BJ (cell line): ENCODE measurements at regions not wholly inside any gene's neighbourhood (a gene's known extent, or its start where the extent isn't known, plus 50 kb on each side); places are given as distances from the start of the nearest gene placed in this dataset.

Source experiments
- CTCF ChIA-PET: fragments of 350-600 bp; formaldehyde crosslinking; extraction: SDS; loops from one replicate; lab custom pipeline; 2021; ENCODE audit warnings: antibody characterized with exemption, inconsistent platforms; lab: Yijun Ruan, JAX
- POLR2A ChIA-PET: fragments of 300-600 bp; sonication (Branson Sonifier 250); formaldehyde crosslinking; extraction: SDS; loops from one replicate; lab custom pipeline; 2021; ENCODE audit warnings: antibody characterized with exemption; lab: Charles Lee
- DNase-seq: peaks from one replicate; pipeline ENCODE4 v3.0.0-alpha.2; 2011; ENCODE audit warnings: low read depth
- H3K27me3 ChIP-seq: 2 replicates; pipeline ENCODE4 v1.6.0; 2011; ENCODE audit warnings: low read length; ENCODE audit not compliant: control insufficient read depth, insufficient read depth
- H3K36me3 ChIP-seq: 2 replicates; pipeline ENCODE4 v1.5.1; 2011; ENCODE audit warnings: low read length; ENCODE audit not compliant: control insufficient read depth, insufficient read depth
- H3K4me3 ChIP-seq: 2 replicates; pipeline ENCODE4 v1.5.1; 2011; ENCODE audit warnings: low read depth, mild to moderate bottlenecking, control low read depth, low read length
- CTCF ChIP-seq: IDR thresholded peaks from 2 replicates; pipeline ENCODE4 v1.5.1; 2011; ENCODE audit warnings: low read depth, mild to moderate bottlenecking, control low read depth, inconsistent platforms, low read length, moderate library complexity; ENCODE audit not compliant: insufficient read depth

- CTCF ChIA-PET = no interaction called here
- H3K36me3 ChIP-seq = no peaks in the 10 kb centered on the region
- POLR2A ChIA-PET = no interaction called here
- H3K27me3 ChIP-seq = no peaks in the 10 kb centered on the region
- no peak overlapping the region for H3K4me3 ChIP-seq
- TF ChIP-seq CTCF = no peak
- DNase-seq = no peak
Observed at GRCh38 chr12:118549510-118549980, 173.2 kb downstream of the SUDS3 start.

- ChIA-PET POLR2A (no interaction called here), CTCF (interaction anchor here (0.8 kb wide), 1 partner anchor 27 kb away, joined by 7 read pairs; no protein-coding TSS in a partner anchor)
- Histone ChIP-seq H3K36me3 (no peaks in the 10 kb centered on the region), H3K27me3 (no peaks in the 10 kb centered on the region), H3K4me3 (no peak overlapping the region)
- no peak for DNase-seq
- no peak for TF ChIP-seq CTCF
Observed at GRCh38 chr12:118553856-118554504, 177.6 kb downstream of the SUDS3 start.

GRCh38 chr12:118558941-118559340, 182.6 kb downstream of the SUDS3 start:
- H3K27me3 ChIP-seq = no peaks in the 10 kb centered on the region
- DNase-seq = no peak
- CTCF ChIA-PET = no interaction called here
- no peak overlapping the region for H3K4me3 ChIP-seq
- no peak for TF ChIP-seq CTCF
- POLR2A ChIA-PET = no interaction called here
- no peaks in the 10 kb centered on the region for H3K36me3 ChIP-seq

- ChIA-PET POLR2A (no interaction called here), CTCF (no interaction called here)
- DNase-seq = no peak
- TF ChIP-seq CTCF = no peak
- H3K4me3 ChIP-seq = no peak overlapping the region
- H3K36me3 ChIP-seq = no peaks in the 10 kb centered on the region
- H3K27me3 ChIP-seq = no peaks in the 10 kb centered on the region
Observed at GRCh38 chr12:118560733-118561132, 184.4 kb downstream of the SUDS3 start.

- H3K36me3 ChIP-seq = no peaks in the 10 kb centered on the region
- POLR2A ChIA-PET = no interaction called here
- CTCF ChIA-PET = no interaction called here
- H3K4me3 ChIP-seq = no peak overlapping the region
- DNase-seq = no peak
- H3K27me3 ChIP-seq = no peaks in the 10 kb centered on the region
- TF ChIP-seq CTCF = no peak
Observed at GRCh38 chr12:118571730-118572129, 195.4 kb downstream of the SUDS3 start.
